Loucy (cell line): ENCODE measurements at regions not wholly inside any gene's neighbourhood (a gene's known extent, or its start where the extent isn't known, plus 50 kb on each side); places are given as distances from the start of the nearest gene placed in this dataset.

Source experiments
- H2AFZ ChIP-seq: fragments of 200-600 bp; sonication (generic); 2 replicates; pipeline ENCODE4 v1.6.0; 2016; ENCODE audit warnings: antibody characterized with exemption, mild to moderate bottlenecking, low read length, moderate library complexity
- H3F3A ChIP-seq: fragments of 200-600 bp; 2 replicates; pipeline ENCODE4 v1.6.0; 2016; ENCODE audit warnings: antibody characterized with exemption, low read depth, mild to moderate bottlenecking
- H3K27me3 ChIP-seq: fragments of 200-600 bp; sonication (generic); 2 replicates; pipeline ENCODE4 v1.6.1; 2014; ENCODE audit warnings: low read length, mild to moderate bottlenecking; ENCODE audit not compliant: insufficient read depth, poor library complexity, severe bottlenecking
- H3K36me3 ChIP-seq: fragments of 200-600 bp; sonication (generic); 2 replicates; pipeline ENCODE4 v1.6.1; 2016; ENCODE audit warnings: low read length; ENCODE audit not compliant: insufficient read depth
- H3K4me1 ChIP-seq: fragments of 200-600 bp; sonication (generic); 2 replicates; pipeline ENCODE4 v1.5.1; 2014; ENCODE audit warnings: low read length, mild to moderate bottlenecking; ENCODE audit not compliant: insufficient read depth, poor library complexity, severe bottlenecking
- H3K4me2 ChIP-seq: fragments of 200-600 bp; sonication (generic); 2 replicates; pipeline ENCODE4 v1.6.0; 2014; ENCODE audit warnings: antibody characterized with exemption, low read length, low read depth, mild to moderate bottlenecking; ENCODE audit not compliant: poor library complexity, severe bottlenecking
- H3K4me3 ChIP-seq: fragments of 200-600 bp; sonication (generic); 2 replicates; pipeline ENCODE4 v1.5.1; 2014; ENCODE audit warnings: low read length, mild to moderate bottlenecking, mixed read lengths; ENCODE audit not compliant: poor library complexity, severe bottlenecking
- H3K79me2 ChIP-seq: fragments of 200-600 bp; sonication (generic); 2 replicates; pipeline ENCODE4 v1.6.1; 2014; ENCODE audit warnings: low read length; ENCODE audit not compliant: insufficient read depth
- H3K9ac ChIP-seq: fragments of 200-600 bp; sonication (generic); 2 replicates; pipeline ENCODE4 v1.6.0; 2014; ENCODE audit warnings: mild to moderate bottlenecking, low read depth, low read length, moderate library complexity; ENCODE audit not compliant: poor library complexity, severe bottlenecking
- H3K9me2 ChIP-seq: fragments of 200-600 bp; sonication (generic); replicated peaks from 2 replicates; pipeline ENCODE4 v1.6.1; 2016; ENCODE audit warnings: low read depth, low read length, mixed read lengths
- H3K9me3 ChIP-seq: fragments of 200-600 bp; sonication (generic); 2 replicates; pipeline ENCODE4 v1.6.1; 2014; ENCODE audit warnings: mild to moderate bottlenecking, antibody characterized with exemption, low read length, low read depth; ENCODE audit not compliant: insufficient read depth
- H4K20me1 ChIP-seq: fragments of 200-600 bp; sonication (generic); 2 replicates; pipeline ENCODE4 v1.6.0; 2014; ENCODE audit warnings: antibody characterized with exemption, low read length, mild to moderate bottlenecking; ENCODE audit not compliant: insufficient read depth, poor library complexity, severe bottlenecking
- CTCF ChIP-seq: fragments of 200-600 bp; sonication (generic); conservative IDR thresholded peaks from 2 replicates; pipeline ENCODE4 v1.5.1; 2014; ENCODE audit warnings: mild to moderate bottlenecking, antibody characterized with exemption, low read length
- EZH2phosphoT487 ChIP-seq: fragments of 200-600 bp; IDR thresholded peaks from 2 replicates; pipeline ENCODE4 v1.6.1; 2018; ENCODE audit warnings: antibody characterized with exemption, mild to moderate bottlenecking, moderate library complexity, borderline replicate concordance

GRCh38 chr4:28432348-28433025 is 1571.8 kb downstream of the STIM2 start:
- Histone ChIP-seq H3K36me3 (no peaks in the 10 kb centered on the region), H3K4me2 (no peak overlapping the region), H3K79me2 (no peaks in the 10 kb centered on the region), H3F3A (no peaks in the 10 kb centered on the region), H3K9me3 (no peaks in the 10 kb centered on the region), H3K9me2 (no peaks in the 10 kb centered on the region), H2AFZ (no peak overlapping the region), H3K9ac (no peak overlapping the region), H3K4me1 (no peaks in the 10 kb centered on the region), H4K20me1 (no peaks in the 10 kb centered on the region), H3K4me3 (no peak overlapping the region), H3K27me3 (no peaks in the 10 kb centered on the region)
- TF ChIP-seq CTCF (no peak), EZH2phosphoT487 (no peak)

- Histone ChIP-seq H3K4me3 (no peak overlapping the region), H3K79me2 (no peaks in the 10 kb centered on the region), H3K27me3 (no peaks in the 10 kb centered on the region), H4K20me1 (no peaks in the 10 kb centered on the region), H3K4me2 (no peak overlapping the region), H3F3A (no peaks in the 10 kb centered on the region), H3K36me3 (no peaks in the 10 kb centered on the region), H3K9me3 (no peaks in the 10 kb centered on the region), H3K9ac (no peak overlapping the region), H3K4me1 (no peaks in the 10 kb centered on the region), H3K9me2 (no peaks in the 10 kb centered on the region), H2AFZ (no peak overlapping the region)
- TF ChIP-seq CTCF (no peak), EZH2phosphoT487 (no peak)
Measured at GRCh38 chr4:28435314-28435713, 1574.7 kb downstream of the STIM2 start.

GRCh38 chr4:28436191-28437080 is 1575.8 kb downstream of the STIM2 start:
- H3K79me2 ChIP-seq, result no peaks in the 10 kb centered on the region
- no peaks in the 10 kb centered on the region for H3K9me3 ChIP-seq
- H3K27me3 ChIP-seq, result no peaks in the 10 kb centered on the region
- H3K36me3 ChIP-seq, result no peaks in the 10 kb centered on the region
- H3K4me1 ChIP-seq, result no peaks in the 10 kb centered on the region
- no peak overlapping the region for H2AFZ ChIP-seq
- H3K4me3 ChIP-seq, result no peak overlapping the region
- H4K20me1 ChIP-seq, result no peaks in the 10 kb centered on the region
- no peaks in the 10 kb centered on the region for H3F3A ChIP-seq
- H3K9me2 ChIP-seq, result no peaks in the 10 kb centered on the region
- TF ChIP-seq EZH2phosphoT487 (no peak), CTCF (no peak)
- no peak overlapping the region for H3K4me2 ChIP-seq
- no peak overlapping the region for H3K9ac ChIP-seq
